Thyroid gland (tissue), 4 donors: ENCODE measurements at regions not wholly inside any gene's neighbourhood (a gene's known extent, or its start where the extent isn't known, plus 50 kb on each side); places are given as distances from the start of the nearest gene placed in this dataset.
A peak's percentile ranks its signal among the peaks of the same experiment; 100 is the strongest.

Experiments used
- POLR2A ChIP-seq, 2 donors: fragments of 450-650 bp; IDR thresholded peaks; one replicate each; pipeline ENCODE4 v1.6.1; 2017; ENCODE audit warnings: antibody characterized with exemption in 2 of 2, mild to moderate bottlenecking in 2 of 2, moderate library complexity in 1 of 2
- TF ChIP-seq, protein P1 (sequence below), 6 experiments: fragments of 200-600 bp in 3 of 6; fragments of 450-650 bp in 3 of 6; sonication (generic) in 3 of 6; IDR thresholded peaks; one replicate each; pipeline ENCODE4 v1.5.1; 2016 to 2019; ENCODE audit warnings: antibody characterized with exemption in 6 of 6, mild to moderate bottlenecking in 2 of 6, inconsistent platforms in 1 of 6, moderate library complexity in 1 of 6

DNA sequence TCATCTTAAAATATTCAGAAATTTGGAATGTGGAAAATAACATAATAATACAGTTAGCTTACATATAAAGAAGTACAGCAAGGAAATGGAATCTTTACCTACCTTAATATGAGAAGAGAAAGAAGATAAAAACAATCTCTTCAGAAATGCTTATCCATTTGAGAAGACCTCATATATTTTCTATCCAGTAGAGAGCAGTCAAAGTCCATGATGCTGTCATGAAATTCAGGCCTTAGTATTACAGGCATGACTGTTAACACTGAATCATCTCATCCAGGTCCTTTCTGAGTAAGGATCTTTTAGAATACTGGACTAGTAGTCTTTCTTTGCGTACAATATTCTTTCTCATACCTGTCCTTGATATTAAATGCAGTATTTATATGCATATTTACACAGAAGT lies 713.4 kb downstream of the CD109 start:
- TF ChIP-seq, protein P1, sequence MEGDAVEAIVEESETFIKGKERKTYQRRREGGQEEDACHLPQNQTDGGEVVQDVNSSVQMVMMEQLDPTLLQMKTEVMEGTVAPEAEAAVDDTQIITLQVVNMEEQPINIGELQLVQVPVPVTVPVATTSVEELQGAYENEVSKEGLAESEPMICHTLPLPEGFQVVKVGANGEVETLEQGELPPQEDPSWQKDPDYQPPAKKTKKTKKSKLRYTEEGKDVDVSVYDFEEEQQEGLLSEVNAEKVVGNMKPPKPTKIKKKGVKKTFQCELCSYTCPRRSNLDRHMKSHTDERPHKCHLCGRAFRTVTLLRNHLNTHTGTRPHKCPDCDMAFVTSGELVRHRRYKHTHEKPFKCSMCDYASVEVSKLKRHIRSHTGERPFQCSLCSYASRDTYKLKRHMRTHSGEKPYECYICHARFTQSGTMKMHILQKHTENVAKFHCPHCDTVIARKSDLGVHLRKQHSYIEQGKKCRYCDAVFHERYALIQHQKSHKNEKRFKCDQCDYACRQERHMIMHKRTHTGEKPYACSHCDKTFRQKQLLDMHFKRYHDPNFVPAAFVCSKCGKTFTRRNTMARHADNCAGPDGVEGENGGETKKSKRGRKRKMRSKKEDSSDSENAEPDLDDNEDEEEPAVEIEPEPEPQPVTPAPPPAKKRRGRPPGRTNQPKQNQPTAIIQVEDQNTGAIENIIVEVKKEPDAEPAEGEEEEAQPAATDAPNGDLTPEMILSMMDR (IDR thresholded peaks at IDR 0.05) = peak in 3 of 6 experiments; percentile 15 to 29 (median 23)
- TF ChIP-seq POLR2A (IDR thresholded peaks at IDR 0.05) = no peak
